IMR-90 (cell line): ENCODE measurements at regions not wholly inside any gene's neighbourhood (a gene's known extent, or its start where the extent isn't known, plus 50 kb on each side); places are given as distances from the start of the nearest gene placed in this dataset.

Experiments
- ATAC-seq: fragments of 200-7000 bp; cut with Tn5 transposase; 2 replicates; pipeline ENCODE4 v1.9.1; 2020; ENCODE audit warnings: low read depth, mild to moderate bottlenecking, moderate library complexity
- BruUV-seq: library from RNA; stranded (reverse); fragments of 400-500 nt; replicated peaks from 2 replicates; lab custom pipeline; 2021; lab: Mats Ljungman, UMichigan
- CTCF ChIA-PET: fragments of 300-600 bp; formaldehyde crosslinking; extraction: SDS; loops from one replicate; lab custom pipeline; 2021; ENCODE audit warnings: antibody characterized with exemption; lab: Yijun Ruan, JAX
- POLR2A ChIA-PET: fragments of 300-600 bp; sonication (Branson Sonifier 250); formaldehyde crosslinking; loops from one replicate; lab custom pipeline; 2022; ENCODE audit warnings: antibody characterized with exemption; ENCODE audit not compliant: unreplicated experiment; lab: Charles Lee
- DNase-seq: peaks from one replicate; pipeline ENCODE4 v3.0.0; 2013
- H2AFZ ChIP-seq: replicated peaks from 2 replicates; pipeline ENCODE3; 2013; ENCODE audit warnings: low read length, mild to moderate bottlenecking; ENCODE audit not compliant: poor library complexity
- H2AK5ac ChIP-seq: 2 replicates; pipeline ENCODE4 v1.6.1; 2013; ENCODE audit warnings: low read depth, low read length, inconsistent platforms
- H2AK9ac ChIP-seq: replicated peaks from 2 replicates; pipeline ENCODE3; 2013; ENCODE audit warnings: mild to moderate bottlenecking, low read depth, low read length, moderate library complexity; ENCODE audit not compliant: poor library complexity
- H2BK120ac ChIP-seq: 2 replicates; pipeline ENCODE4 v1.6.1; 2013; ENCODE audit warnings: low read depth, low read length, inconsistent platforms
- H2BK15ac ChIP-seq: 3 replicates; pipeline ENCODE4 v1.6.1; 2013; ENCODE audit warnings: low read depth, low read length, inconsistent platforms
- H2BK20ac ChIP-seq: 2 replicates; pipeline ENCODE4 v1.6.1; 2013; ENCODE audit warnings: low read depth, mild to moderate bottlenecking, inconsistent platforms, low read length, moderate library complexity
- H2BK5ac ChIP-seq: 2 replicates; pipeline ENCODE4 v1.6.1; 2013; ENCODE audit warnings: mild to moderate bottlenecking, low read depth, low read length, inconsistent platforms; ENCODE audit not compliant: poor library complexity, severe bottlenecking
- H3K14ac ChIP-seq: replicated peaks from 2 replicates; pipeline ENCODE4 v1.6.1; 2013; ENCODE audit warnings: low read depth, low read length, inconsistent platforms
- H3K18ac ChIP-seq: 2 replicates; pipeline ENCODE4 v1.6.1; 2013; ENCODE audit warnings: low read depth, low read length, control low read depth
- H3K23ac ChIP-seq: 2 replicates; pipeline ENCODE4 v1.6.1; 2013; ENCODE audit warnings: low read depth, low read length, inconsistent platforms
- H3K27ac ChIP-seq: 2 replicates; pipeline ENCODE4 v1.5.1; 2013; ENCODE audit warnings: mild to moderate bottlenecking, control low read depth, low read length; ENCODE audit not compliant: insufficient read depth
- H3K27me3 ChIP-seq: 2 replicates; pipeline ENCODE4 v1.6.1; 2013; ENCODE audit warnings: low read length; ENCODE audit not compliant: control insufficient read depth, insufficient read depth
- H3K36me3 ChIP-seq: 2 replicates; pipeline ENCODE4 v1.6.1; 2013; ENCODE audit warnings: low read length, mixed read lengths; ENCODE audit not compliant: control insufficient read depth, insufficient read depth
- H3K4ac ChIP-seq: 2 replicates; pipeline ENCODE4 v1.6.1; 2013; ENCODE audit warnings: low read depth, low read length, inconsistent platforms
- H3K4me1 ChIP-seq: 2 replicates; pipeline ENCODE4 v1.6.1; 2013; ENCODE audit warnings: low read length, mixed read lengths; ENCODE audit not compliant: control insufficient read depth, insufficient read depth
- H3K4me2 ChIP-seq: 2 replicates; pipeline ENCODE4 v1.6.1; 2013; ENCODE audit warnings: low read depth, mild to moderate bottlenecking, control low read depth, low read length, moderate library complexity
- H3K4me3 ChIP-seq: 2 replicates; pipeline ENCODE4 v1.5.1; 2013; ENCODE audit warnings: low read depth, mild to moderate bottlenecking, control low read depth, low read length, moderate library complexity; ENCODE audit not compliant: insufficient read depth
- H3K56ac ChIP-seq: 2 replicates; pipeline ENCODE4 v1.6.1; 2013; ENCODE audit warnings: low read length, inconsistent platforms; ENCODE audit not compliant: insufficient read depth; ENCODE audit errors: extremely low read depth
- H3K79me1 ChIP-seq, 2 experiments: 2 replicates each; pipeline ENCODE4 v1.6.1; 2013; ENCODE audit warnings: low read length in 2 of 2, inconsistent platforms in 1 of 2, low read depth in 1 of 2
- H3K9ac ChIP-seq: 2 replicates; pipeline ENCODE4 v1.6.1; 2013; ENCODE audit warnings: low read depth, low read length, control low read depth
- H3K9me1 ChIP-seq: 2 replicates; pipeline ENCODE4 v1.6.1; 2013; ENCODE audit warnings: low read length, inconsistent platforms; ENCODE audit not compliant: insufficient read depth
- H3K9me3 ChIP-seq: 2 replicates; pipeline ENCODE4 v1.6.1; 2013; ENCODE audit warnings: low read length; ENCODE audit not compliant: control insufficient read depth, insufficient read depth
- H4K20me1 ChIP-seq: 2 replicates; pipeline ENCODE4 v1.6.1; 2013; ENCODE audit warnings: low read length, inconsistent platforms; ENCODE audit not compliant: insufficient read depth
- H4K5ac ChIP-seq: 2 replicates; pipeline ENCODE4 v1.6.1; 2013; ENCODE audit warnings: mild to moderate bottlenecking, low read depth, low read length, control low read depth
- H4K8ac ChIP-seq, 2 experiments: 2 replicates each; pipeline ENCODE4 v1.6.1; 2013; ENCODE audit warnings: low read depth in 2 of 2, low read length in 2 of 2, control low read depth in 1 of 2, inconsistent platforms in 1 of 2
- H4K91ac ChIP-seq: 2 replicates; pipeline ENCODE4 v1.6.1; 2013; ENCODE audit warnings: low read depth, low read length, inconsistent platforms; ENCODE audit not compliant: insufficient read depth
- CHD1 ChIP-seq: IDR thresholded peaks from 2 replicates; pipeline ENCODE4 v1.6.1; 2012; ENCODE audit warnings: low read depth, low read length, improper control_type of control experiment
- ELK1 ChIP-seq: fragments of 150-350 bp; IDR thresholded peaks from 2 replicates; pipeline ENCODE4 v1.6.1; 2016; ENCODE audit warnings: low read depth, mild to moderate bottlenecking, low read length, moderate library complexity, borderline replicate concordance
- FOS ChIP-seq: fragments of 150-350 bp; IDR thresholded peaks from 2 replicates; pipeline ENCODE4 v1.6.1; 2016; ENCODE audit warnings: low read depth, low read length
- MAZ ChIP-seq: IDR thresholded peaks from 2 replicates; pipeline ENCODE4 v1.6.1; 2012; ENCODE audit warnings: low read depth, mild to moderate bottlenecking, low read length, improper control_type of control experiment, moderate library complexity, borderline replicate concordance
- MXI1 ChIP-seq: IDR thresholded peaks from 2 replicates; pipeline ENCODE4 v1.6.1; 2012; ENCODE audit warnings: low read depth, mild to moderate bottlenecking, low read length, moderate library complexity, borderline replicate concordance
- NFE2L2 ChIP-seq: fragments of 150-350 bp; IDR thresholded peaks from 2 replicates; pipeline ENCODE4 v1.6.1; 2016; ENCODE audit warnings: low read depth, mild to moderate bottlenecking, low read length
- RFX5 ChIP-seq: IDR thresholded peaks from 2 replicates; pipeline ENCODE4 v1.8.0; 2012; ENCODE audit warnings: low read depth, mild to moderate bottlenecking, low read length, moderate library complexity
- WGBS, 2 experiments: methylation state at CpG; one replicate each; pipeline versions ENCODE4 v1.1.5 to v1.1.7; 2013; ENCODE audit warnings: missing lambda C conversion rate in 2 of 2; ENCODE audit not compliant: insufficient read length in 1 of 2; ENCODE audit errors: extremely low coverage in 2 of 2; 5-methylcytosine and 5-hydroxymethylcytosine counted together
- dilution Hi-C: fragments of 300-500 bp; cut with HindIII; formaldehyde crosslinking; loops from one replicate; pipeline ENCODE4 v1.14.3; 2018; ENCODE audit warnings: low sequenced_read_pairs; ENCODE audit not compliant: unreplicated experiment
- in situ Hi-C: fragments of 300-500 bp; cut with MboI; formaldehyde crosslinking; loops from 3 replicates; pipeline ENCODE4 v1.14.3; 2019; ENCODE audit warnings: low sequenced_read_pairs, inconsistent platforms, mixed read lengths
- intact Hi-C: fragments of 100-400 bp; cut with micrococcal nuclease; formaldehyde crosslinking; loops from 2 replicates; pipeline ENCODE4 v1.10.0; 2022
- TF ChIP-seq, protein P1 (sequence below): fragments of 150-350 bp; IDR thresholded peaks from 2 replicates; pipeline ENCODE4 v1.6.1; 2017; ENCODE audit warnings: mild to moderate bottlenecking, antibody characterized with exemption, low read length, low read depth

- no peak overlapping the region for H2BK120ac ChIP-seq
- no peak overlapping the region for H2BK5ac ChIP-seq
- no peak overlapping the region for H2AK5ac ChIP-seq
- in situ Hi-C loops (no loop called here), intact Hi-C loops (no loop called here), dilution Hi-C loops (no loop called here)
- H3K27me3 ChIP-seq, result no peaks in the 10 kb centered on the region
- H3K56ac ChIP-seq, result no peak overlapping the region
- H3K36me3 ChIP-seq, result no peaks in the 10 kb centered on the region
- H2AFZ ChIP-seq, result no peak overlapping the region
- POLR2A ChIA-PET, result no interaction called here
- no peak overlapping the region for H3K23ac ChIP-seq
- H3K4ac ChIP-seq, result no peak overlapping the region
- no peak overlapping the region for H3K27ac ChIP-seq
- H4K5ac ChIP-seq, result no peak overlapping the region
- no CpG with 5 or more reads among the region's 2 CpGs for WGBS, 2 experiments
- ATAC-seq, result no peak
- no peak overlapping the region for H4K91ac ChIP-seq
- no peaks in the 10 kb centered on the region for H3K4me1 ChIP-seq
- DNase-seq, result no peak
- H3K4me3 ChIP-seq, result no peak overlapping the region
- TF ChIP-seq NFE2L2, result no peak
- TF ChIP-seq RFX5, result no peak
- TF ChIP-seq, protein P1, sequence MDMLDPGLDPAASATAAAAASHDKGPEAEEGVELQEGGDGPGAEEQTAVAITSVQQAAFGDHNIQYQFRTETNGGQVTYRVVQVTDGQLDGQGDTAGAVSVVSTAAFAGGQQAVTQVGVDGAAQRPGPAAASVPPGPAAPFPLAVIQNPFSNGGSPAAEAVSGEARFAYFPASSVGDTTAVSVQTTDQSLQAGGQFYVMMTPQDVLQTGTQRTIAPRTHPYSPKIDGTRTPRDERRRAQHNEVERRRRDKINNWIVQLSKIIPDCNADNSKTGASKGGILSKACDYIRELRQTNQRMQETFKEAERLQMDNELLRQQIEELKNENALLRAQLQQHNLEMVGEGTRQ, result no peak
- no peak for TF ChIP-seq MXI1
- no peak for TF ChIP-seq ELK1
- no peak for TF ChIP-seq FOS
- TF ChIP-seq MAZ, result no peak
- TF ChIP-seq CHD1, result no peak
- CTCF ChIA-PET, result no interaction called here
- H3K9me1 ChIP-seq, result no peaks in the 10 kb centered on the region
- no peak overlapping the region for H2AK9ac ChIP-seq
- no peak overlapping the region for H3K9ac ChIP-seq
- no peak overlapping the region for H3K18ac ChIP-seq
- H3K79me1 ChIP-seq, result no peaks in the 10 kb centered on the region
- no peak overlapping the region for H2BK15ac ChIP-seq
- no peaks in the 10 kb centered on the region for H3K9me3 ChIP-seq
- H2BK20ac ChIP-seq, result no peak overlapping the region
- no peak overlapping the region for H3K14ac ChIP-seq
- H3K4me2 ChIP-seq, result no peak overlapping the region
- no peak overlapping the region for H4K8ac ChIP-seq
- H4K20me1 ChIP-seq, result no peaks in the 10 kb centered on the region
- BruUV-seq, result no TSS peak
These were observed 706.9 kb downstream of the TBL1XR1 start for GRCh38 chr3:176490357-176490756.
